Ectodermal cell (in vitro differentiated cells): ENCODE measurements at regions not wholly inside any gene's neighbourhood (a gene's known extent, or its start where the extent isn't known, plus 50 kb on each side); places are given as distances from the start of the nearest gene placed in this dataset.

Experiments used
- H3K27ac ChIP-seq: 2 replicates; pipeline ENCODE4 v1.7.0; 2013; ENCODE audit warnings: mild to moderate bottlenecking, low read depth, low read length; ENCODE audit not compliant: insufficient read depth, poor library complexity, severe bottlenecking
- H3K27me3 ChIP-seq: 2 replicates; pipeline ENCODE4 v1.7.0; 2013; ENCODE audit warnings: mild to moderate bottlenecking, low read length; ENCODE audit not compliant: insufficient read depth, control insufficient read depth, poor library complexity, severe bottlenecking
- H3K36me3 ChIP-seq: one replicate; pipeline ENCODE4 v1.7.0; 2013; ENCODE audit warnings: low read length; ENCODE audit not compliant: control insufficient read depth, insufficient read depth
- H3K4me1 ChIP-seq: one replicate; pipeline ENCODE4 v1.7.0; 2013; ENCODE audit warnings: low read length; ENCODE audit not compliant: control insufficient read depth, insufficient read depth
- H3K4me3 ChIP-seq: 2 replicates; pipeline ENCODE4 v1.7.0; 2013; ENCODE audit warnings: low read depth, low read length, control low read depth; ENCODE audit not compliant: insufficient read depth
- H3K9me3 ChIP-seq: 2 replicates; pipeline ENCODE4 v1.7.0; 2013; ENCODE audit warnings: mild to moderate bottlenecking, low read length, moderate library complexity; ENCODE audit not compliant: control insufficient read depth
- WGBS, 2 experiments: methylation state at CpG; one replicate each; pipeline ENCODE4 v1.1.7; 2013; ENCODE audit warnings: missing lambda C conversion rate in 2 of 2; 5-methylcytosine and 5-hydroxymethylcytosine counted together

- Histone ChIP-seq H3K4me1 (peaks cover 38% of the 10 kb centered on the region), H3K36me3 (no peaks in the 10 kb centered on the region), H3K27ac (no peak overlapping the region), H3K27me3 (no peaks in the 10 kb centered on the region), H3K9me3 (no peaks in the 10 kb centered on the region), H3K4me3 (no peak overlapping the region)
- 85 to 93% methylated on average over 6 of the region's 6 CpGs for WGBS, 2 experiments
These were observed 179.7 kb downstream of the ANAPC1 start for GRCh38 chr2:111704246-111704645.

GRCh38 chr2:111705239-111705638 lies 178.8 kb downstream of the ANAPC1 start:
- Histone ChIP-seq H3K4me3 (no peak overlapping the region), H3K27ac (peak overlapping the region; percentile 75), H3K27me3 (no peaks in the 10 kb centered on the region), H3K36me3 (no peaks in the 10 kb centered on the region), H3K9me3 (no peaks in the 10 kb centered on the region), H3K4me1 (peaks cover 38% of the 10 kb centered on the region)
- WGBS, 2 experiments = 67% methylated on average over 7 of the region's 7 CpGs

DNA sequence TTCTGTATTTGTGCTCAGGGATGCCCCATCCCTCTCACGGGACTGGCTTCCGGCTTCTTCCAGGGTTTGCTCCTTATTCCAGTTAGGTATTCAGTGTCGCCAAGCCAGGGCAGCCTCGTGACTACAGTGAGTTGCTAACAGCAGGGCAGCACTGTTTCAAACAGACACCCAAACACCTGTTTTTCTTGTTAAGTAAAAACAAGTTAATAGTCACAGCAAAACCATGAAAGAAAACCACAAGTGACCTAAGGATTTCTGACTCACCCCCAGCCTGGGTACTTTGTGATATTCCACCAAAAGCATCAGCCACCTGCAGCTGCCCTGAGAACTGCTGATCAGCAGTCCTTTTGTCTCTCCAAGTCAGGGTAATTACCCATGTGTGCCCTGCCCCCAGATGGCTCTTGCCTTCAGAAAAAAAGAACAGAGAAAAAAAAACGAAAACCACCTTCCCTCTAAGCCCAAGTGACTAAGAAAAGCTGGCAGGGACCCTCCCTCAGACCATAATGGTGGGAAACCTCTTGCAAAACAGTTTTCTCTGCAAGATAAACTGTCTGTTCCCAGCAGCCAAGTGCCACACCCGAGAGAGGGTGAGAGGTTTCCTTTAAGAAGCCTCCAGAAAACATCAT lies 178.2 kb downstream of the ANAPC1 start:
- no peaks in the 10 kb centered on the region for H3K36me3 ChIP-seq
- peak overlapping the region; percentile 75 for H3K27ac ChIP-seq
- H3K4me3 ChIP-seq = no peak overlapping the region
- WGBS, 2 experiments = 13 to 15% methylated on average over 6 of the region's 6 CpGs
- no peaks in the 10 kb centered on the region for H3K9me3 ChIP-seq
- H3K4me1 ChIP-seq = peaks cover 38% of the 10 kb centered on the region
- no peaks in the 10 kb centered on the region for H3K27me3 ChIP-seq

GRCh38 chr2:111706481-111707001 lies 177.5 kb downstream of the ANAPC1 start:
- H3K27me3 ChIP-seq = no peaks in the 10 kb centered on the region
- H3K9me3 ChIP-seq = no peaks in the 10 kb centered on the region
- H3K36me3 ChIP-seq = no peaks in the 10 kb centered on the region
- H3K4me3 ChIP-seq = no peak overlapping the region
- H3K27ac ChIP-seq = peak overlapping the region; percentile 75
- peaks cover 38% of the 10 kb centered on the region for H3K4me1 ChIP-seq
- WGBS, 2 experiments = 91 to 92% methylated on average over 9 of the region's 9 CpGs

DNA sequence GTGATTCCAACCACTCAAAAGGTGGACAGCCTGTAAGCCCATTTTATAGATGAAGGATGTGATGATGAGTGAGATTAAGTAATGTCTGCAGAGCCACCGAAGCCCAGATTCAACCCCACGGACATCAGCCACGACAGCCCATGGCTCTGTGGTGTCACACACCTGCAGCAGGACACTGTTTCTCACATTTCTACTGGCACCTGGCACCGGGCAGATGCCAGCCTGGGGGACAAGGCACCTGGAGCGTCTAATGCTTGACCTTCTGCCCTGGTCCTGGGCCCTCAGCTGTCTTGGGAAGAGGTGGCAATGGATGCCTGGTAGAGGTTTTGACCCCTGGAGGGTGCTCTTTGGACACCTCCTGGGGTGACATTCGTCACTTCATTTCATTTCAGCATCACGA lies 176.3 kb downstream of the ANAPC1 start:
- Histone ChIP-seq H3K4me3 (no peak overlapping the region), H3K36me3 (no peaks in the 10 kb centered on the region), H3K27me3 (no peaks in the 10 kb centered on the region), H3K4me1 (peaks cover 36% of the 10 kb centered on the region), H3K9me3 (no peaks in the 10 kb centered on the region), H3K27ac (no peak overlapping the region)
- 96 to 98% methylated on average over 7 of the region's 7 CpGs for WGBS, 2 experiments

DNA sequence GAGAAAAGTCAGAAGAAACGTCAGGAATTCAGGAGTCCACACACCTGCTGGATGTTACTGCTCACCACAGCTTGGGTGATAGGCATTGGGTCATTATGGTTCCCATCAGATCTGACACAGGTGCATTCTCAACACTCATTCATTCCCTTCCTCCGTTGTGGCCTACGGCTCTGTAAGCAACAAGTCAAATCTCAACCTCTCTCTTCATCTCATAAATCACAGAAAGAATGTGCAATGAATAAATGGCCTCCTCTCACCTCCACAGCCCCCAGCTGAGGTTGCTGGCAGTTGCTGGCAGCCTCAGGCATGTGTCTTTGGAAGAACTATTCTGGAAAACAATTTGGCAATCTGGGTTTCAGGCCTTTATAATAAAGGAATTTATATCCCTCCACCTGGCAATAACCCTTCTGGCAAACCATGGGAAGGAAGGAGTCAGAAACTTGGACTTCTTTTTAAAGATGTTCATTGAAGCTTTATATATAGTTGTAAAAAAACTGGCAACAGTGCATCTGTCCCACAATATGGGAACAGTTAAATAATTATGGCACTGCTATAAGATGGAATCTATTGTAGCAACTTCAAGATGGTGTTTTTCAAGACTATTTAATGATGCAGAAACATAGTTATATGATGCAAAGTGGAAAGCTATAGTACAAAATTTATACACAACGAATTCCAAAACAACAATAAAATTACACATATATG lies 175.4 kb downstream of the ANAPC1 start:
- H3K27me3 ChIP-seq = no peaks in the 10 kb centered on the region
- peaks cover 36% of the 10 kb centered on the region for H3K4me1 ChIP-seq
- H3K36me3 ChIP-seq = no peaks in the 10 kb centered on the region
- 86 to 92% methylated on average over 3 of the region's 4 CpGs for WGBS, 2 experiments
- H3K9me3 ChIP-seq = no peaks in the 10 kb centered on the region
- H3K4me3 ChIP-seq = no peak overlapping the region
- no peak overlapping the region for H3K27ac ChIP-seq

- Histone ChIP-seq H3K27me3 (no peaks in the 10 kb centered on the region), H3K27ac (no peak overlapping the region), H3K4me3 (no peak overlapping the region), H3K4me1 (peaks cover 30% of the 10 kb centered on the region), H3K36me3 (no peaks in the 10 kb centered on the region), H3K9me3 (no peaks in the 10 kb centered on the region)
- WGBS, 2 experiments = 94 to 96% methylated on average over 3 of the region's 3 CpGs
These were observed 174.7 kb downstream of the ANAPC1 start for GRCh38 chr2:111709321-111709720.

DNA sequence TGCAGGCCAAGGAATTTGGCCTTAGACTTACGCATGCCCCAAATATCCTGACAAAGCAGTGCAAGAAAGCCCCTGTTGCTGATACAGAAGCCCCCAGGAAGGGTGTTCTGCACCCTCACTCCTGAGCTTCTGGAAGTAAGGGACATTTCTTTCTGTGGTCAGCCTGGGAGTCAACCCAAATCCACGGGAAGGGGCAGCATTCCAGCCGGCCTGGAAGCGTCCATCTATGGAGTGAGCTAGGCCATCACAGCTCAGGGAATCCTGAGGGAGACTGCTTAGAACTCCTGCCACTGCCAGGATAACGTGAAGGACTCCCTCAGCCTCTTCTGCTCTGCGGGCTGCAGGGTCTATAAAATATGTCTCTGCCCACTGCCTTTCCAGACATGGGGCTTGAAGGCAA lies 173.9 kb downstream of the ANAPC1 start:
- WGBS, 2 experiments = 87 to 91% methylated on average over 6 of the region's 6 CpGs
- Histone ChIP-seq H3K27me3 (no peaks in the 10 kb centered on the region), H3K4me3 (no peak overlapping the region), H3K4me1 (peaks cover 25% of the 10 kb centered on the region), H3K9me3 (no peaks in the 10 kb centered on the region), H3K36me3 (no peaks in the 10 kb centered on the region), H3K27ac (no peak overlapping the region)

DNA sequence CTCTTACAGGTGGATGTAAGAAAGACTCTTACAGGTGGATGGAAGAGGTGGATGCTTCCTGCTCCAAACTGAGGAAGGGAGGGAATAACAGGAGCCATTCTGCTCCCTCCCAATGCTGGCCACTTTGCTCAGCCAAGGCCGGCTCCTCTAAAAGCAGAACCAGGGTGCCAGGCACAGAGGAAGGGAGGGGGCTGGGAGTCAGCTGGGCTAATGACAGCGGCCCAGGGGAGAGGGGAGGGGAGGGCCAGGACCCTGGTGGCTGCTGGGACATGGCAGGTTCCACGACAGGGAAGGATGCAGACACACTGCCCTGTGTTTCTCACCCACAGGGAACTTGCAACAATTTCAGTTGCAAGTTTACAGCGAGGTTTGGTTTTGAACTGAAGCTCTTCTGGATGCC lies 173.4 kb downstream of the ANAPC1 start:
- H3K4me3 ChIP-seq = no peak overlapping the region
- H3K27ac ChIP-seq = no peak overlapping the region
- no peaks in the 10 kb centered on the region for H3K36me3 ChIP-seq
- H3K9me3 ChIP-seq = no peaks in the 10 kb centered on the region
- peaks cover 20% of the 10 kb centered on the region for H3K4me1 ChIP-seq
- WGBS, 2 experiments = 86 to 88% methylated on average over 4 of the region's 4 CpGs
- H3K27me3 ChIP-seq = no peaks in the 10 kb centered on the region

DNA sequence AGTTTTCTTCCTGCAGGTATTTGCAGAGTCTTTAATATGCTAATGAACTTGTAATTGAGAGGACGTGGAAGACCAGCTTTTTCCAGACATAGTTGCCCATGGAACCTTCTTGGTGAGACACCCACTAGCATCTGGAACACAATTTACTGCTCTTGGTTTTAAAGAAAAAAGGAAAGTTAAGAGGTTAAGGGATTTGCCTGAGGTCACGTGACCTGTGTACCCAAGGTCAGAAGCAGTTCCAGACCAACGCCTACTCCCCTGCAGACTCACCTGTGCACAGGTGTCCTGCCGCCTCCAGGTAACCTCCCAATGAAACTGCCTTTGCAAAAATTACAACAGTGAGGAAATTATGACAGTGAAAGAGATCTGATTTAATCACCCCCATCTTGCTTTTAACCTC lies 172.7 kb downstream of the ANAPC1 start:
- Histone ChIP-seq H3K4me3 (no peak overlapping the region), H3K9me3 (no peaks in the 10 kb centered on the region), H3K4me1 (peaks cover 13% of the 10 kb centered on the region), H3K27me3 (no peaks in the 10 kb centered on the region), H3K27ac (no peak overlapping the region), H3K36me3 (no peaks in the 10 kb centered on the region)
- 79 to 85% methylated on average over 4 of the region's 4 CpGs for WGBS, 2 experiments
